Osteocyte (in vitro differentiated cells): ENCODE measurements at regions not wholly inside any gene's neighbourhood (a gene's known extent, or its start where the extent isn't known, plus 50 kb on each side); places are given as distances from the start of the nearest gene placed in this dataset.

Experiments used
- DNase-seq: peaks from one replicate; pipeline ENCODE4 v3.0.0; 2021; ENCODE audit warnings: mixed read lengths; ENCODE audit not compliant: unreplicated experiment; ENCODE audit errors: extremely low spot score
- H3K27ac Mint-ChIP-seq: one replicate; pipeline ENCODE4 v1.8.0; 2021; ENCODE audit warnings: mild to moderate bottlenecking, mixed read lengths; ENCODE audit not compliant: unreplicated experiment
- H3K27me3 Mint-ChIP-seq: one replicate; pipeline ENCODE4 v1.8.0; 2021; ENCODE audit warnings: mixed read lengths; ENCODE audit not compliant: unreplicated experiment
- H3K36me3 Mint-ChIP-seq: one replicate; pipeline ENCODE4 v1.8.0; 2021; ENCODE audit warnings: mixed read lengths; ENCODE audit not compliant: unreplicated experiment
- H3K4me1 Mint-ChIP-seq: one replicate; pipeline ENCODE4 v1.8.0; 2021; ENCODE audit warnings: mixed read lengths; ENCODE audit not compliant: unreplicated experiment
- H3K4me3 Mint-ChIP-seq: one replicate; pipeline ENCODE4 v1.8.0; 2021; ENCODE audit warnings: mild to moderate bottlenecking, moderate library complexity, mixed read lengths; ENCODE audit not compliant: unreplicated experiment
- H3K9me3 Mint-ChIP-seq: one replicate; pipeline ENCODE4 v1.8.0; 2021; ENCODE audit warnings: mixed read lengths; ENCODE audit not compliant: unreplicated experiment
- CTCF ChIP-seq: fragments of 200-600 bp; sonication (generic); IDR thresholded peaks from 2 replicates; pipeline ENCODE4 v1.5.0; 2021; ENCODE audit warnings: antibody characterized with exemption, mild to moderate bottlenecking, moderate library complexity

- TF ChIP-seq CTCF, result no peak
- no peak for DNase-seq
- H3K4me1 Mint-ChIP-seq, result no peaks in the 10 kb centered on the region
- no peak overlapping the region for H3K4me3 Mint-ChIP-seq
- no peak overlapping the region for H3K27ac Mint-ChIP-seq
- H3K36me3 Mint-ChIP-seq, result no peaks in the 10 kb centered on the region
- peaks cover 6% of the 10 kb centered on the region for H3K9me3 Mint-ChIP-seq
- peaks cover 6% of the 10 kb centered on the region for H3K27me3 Mint-ChIP-seq
Observed at GRCh38 chr18:73045037-73045436, 177.2 kb upstream of the NETO1 start.

- peaks cover 6% of the 10 kb centered on the region for H3K9me3 Mint-ChIP-seq
- H3K27me3 Mint-ChIP-seq, result peaks cover 6% of the 10 kb centered on the region
- DNase-seq, result no peak
- no peak overlapping the region for H3K27ac Mint-ChIP-seq
- no peaks in the 10 kb centered on the region for H3K4me1 Mint-ChIP-seq
- no peaks in the 10 kb centered on the region for H3K36me3 Mint-ChIP-seq
- no peak overlapping the region for H3K4me3 Mint-ChIP-seq
- TF ChIP-seq CTCF, result no peak
Observed at GRCh38 chr18:73043611-73044010, 175.8 kb upstream of the NETO1 start.

- Mint-ChIP-seq H3K36me3 (no peaks in the 10 kb centered on the region), H3K27ac (no peak overlapping the region), H3K27me3 (peaks cover 6% of the 10 kb centered on the region), H3K4me3 (no peak overlapping the region), H3K4me1 (no peaks in the 10 kb centered on the region), H3K9me3 (peaks cover 6% of the 10 kb centered on the region)
- DNase-seq, result no peak
- no peak for TF ChIP-seq CTCF
Observed at GRCh38 chr18:73043211-73043610, 175.4 kb upstream of the NETO1 start.

DNA sequence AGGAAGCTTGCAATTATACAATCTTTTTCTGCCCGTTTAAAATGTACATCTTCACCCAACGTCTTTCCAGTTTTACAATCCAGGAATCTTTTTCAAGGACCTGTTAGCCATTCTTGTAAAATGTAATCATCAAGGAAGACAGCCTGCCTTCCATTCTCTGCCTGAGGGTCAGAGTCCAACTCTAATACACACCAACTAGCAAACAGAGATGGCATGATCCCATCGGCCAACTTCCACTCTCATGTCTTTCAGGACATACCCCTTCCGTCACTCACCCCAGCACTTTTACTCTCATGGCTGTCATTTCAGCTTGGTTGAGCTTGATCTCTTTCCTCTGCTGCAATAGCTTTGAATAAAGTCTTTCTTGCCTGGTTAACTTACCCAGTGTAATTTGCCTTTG lies 172.5 kb upstream of the NETO1 start:
- H3K9me3 Mint-ChIP-seq, result no peaks in the 10 kb centered on the region
- no peaks in the 10 kb centered on the region for H3K4me1 Mint-ChIP-seq
- H3K36me3 Mint-ChIP-seq, result no peaks in the 10 kb centered on the region
- no peak for DNase-seq
- no peak overlapping the region for H3K27ac Mint-ChIP-seq
- no peak overlapping the region for H3K4me3 Mint-ChIP-seq
- H3K27me3 Mint-ChIP-seq, result peaks cover 6% of the 10 kb centered on the region
- no peak for TF ChIP-seq CTCF

GRCh38 chr18:73038336-73038735 lies 170.5 kb upstream of the NETO1 start:
- Mint-ChIP-seq H3K4me3 (no peak overlapping the region), H3K4me1 (no peaks in the 10 kb centered on the region), H3K27me3 (peaks cover 6% of the 10 kb centered on the region), H3K36me3 (no peaks in the 10 kb centered on the region), H3K9me3 (no peaks in the 10 kb centered on the region), H3K27ac (no peak overlapping the region)
- DNase-seq, result no peak
- TF ChIP-seq CTCF, result no peak
